HG03175 (cell line): ENCODE measurements at regions not wholly inside any gene's neighbourhood (a gene's known extent, or its start where the extent isn't known, plus 50 kb on each side); places are given as distances from the start of the nearest gene placed in this dataset.
"Not testable (repeated sequence)": the region's sequence is repeated elsewhere in the genome, so short reads cannot be mapped to it uniquely, and the experiment has no call there.

ENCODE experiments used
- ATAC-seq: cut with Tn5 transposase; IDR thresholded peaks from one replicate; pipeline ENCODE4 v1.9.1; 2021; ENCODE audit warnings: mild to moderate bottlenecking, moderate library complexity; ENCODE audit not compliant: unreplicated experiment

GRCh38 chr3:22730701-22731100, 472.4 kb upstream of the UBE2E2 start:
- ATAC-seq: no peak

DNA sequence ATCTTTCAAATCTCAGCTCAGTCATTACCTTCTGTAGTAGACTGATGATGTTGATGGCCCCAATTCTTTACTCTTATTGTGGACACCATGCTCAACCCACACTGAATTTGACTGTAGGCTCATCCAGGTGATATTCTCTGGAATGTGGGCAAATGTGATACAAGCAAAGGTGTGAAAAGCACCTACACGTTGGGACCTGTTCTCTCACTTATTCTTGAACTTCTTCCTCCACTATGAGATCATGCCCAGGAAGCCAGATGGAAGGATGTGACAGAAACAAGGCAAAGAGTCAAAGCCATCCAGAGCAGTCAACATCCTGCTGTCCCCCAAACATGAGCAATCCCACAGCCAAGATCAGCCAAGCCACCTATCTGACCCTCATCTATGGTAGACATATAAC, 471.2 kb upstream of the UBE2E2 start:
- ATAC-seq: no peak

- ATAC-seq: no peak
Observed at GRCh38 chr3:22732641-22733040, 470.5 kb upstream of the UBE2E2 start.

DNA sequence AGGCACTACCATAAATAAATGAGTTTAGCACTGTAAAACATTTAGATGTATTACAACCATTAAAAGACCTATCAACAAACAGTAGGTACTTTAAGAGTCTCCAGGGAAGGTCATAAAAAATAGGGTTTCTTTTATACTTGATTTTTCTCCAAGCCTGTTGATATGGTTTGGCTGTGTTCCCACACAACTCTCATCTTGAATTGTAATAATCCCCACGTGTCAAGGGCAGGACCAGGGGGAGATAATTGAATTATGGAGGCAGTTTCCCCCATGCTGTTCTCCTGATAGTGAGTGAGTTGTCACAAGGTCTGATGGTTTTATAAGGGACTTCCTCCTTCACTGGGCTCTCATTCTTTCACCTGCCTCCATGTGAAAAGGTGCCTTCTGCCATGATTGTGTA, 468.9 kb upstream of the UBE2E2 start:
- no peak for ATAC-seq

- no peak for ATAC-seq
Observed at GRCh38 chr3:22734756-22735155, 468.4 kb upstream of the UBE2E2 start.

GRCh38 chr3:22735373-22735772, 467.8 kb upstream of the UBE2E2 start:
- no peak for ATAC-seq

DNA sequence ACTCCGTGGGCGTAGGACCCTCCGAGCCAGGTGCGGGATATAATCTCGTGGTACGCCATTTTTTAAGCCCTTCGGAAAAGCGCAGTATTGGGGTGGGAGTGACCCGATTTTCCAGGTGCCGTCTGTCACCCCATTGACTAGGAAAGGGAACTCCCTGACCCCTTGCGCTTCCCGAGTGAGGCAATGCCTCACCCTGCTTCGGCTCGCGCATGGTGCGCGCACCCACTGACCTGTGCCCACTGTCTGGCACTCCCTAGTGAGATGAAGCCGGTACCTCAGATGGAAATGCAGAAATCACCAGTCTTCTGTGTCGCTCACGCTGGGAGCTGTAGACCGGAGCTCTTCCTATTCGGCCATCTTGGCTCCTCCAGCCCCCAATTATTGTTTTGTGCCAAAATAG, 459.7 kb upstream of the UBE2E2 start:
- ATAC-seq: not testable (repeated sequence)

- ATAC-seq: no peak
Observed at GRCh38 chr3:22745321-22745720, 457.8 kb upstream of the UBE2E2 start.

DNA sequence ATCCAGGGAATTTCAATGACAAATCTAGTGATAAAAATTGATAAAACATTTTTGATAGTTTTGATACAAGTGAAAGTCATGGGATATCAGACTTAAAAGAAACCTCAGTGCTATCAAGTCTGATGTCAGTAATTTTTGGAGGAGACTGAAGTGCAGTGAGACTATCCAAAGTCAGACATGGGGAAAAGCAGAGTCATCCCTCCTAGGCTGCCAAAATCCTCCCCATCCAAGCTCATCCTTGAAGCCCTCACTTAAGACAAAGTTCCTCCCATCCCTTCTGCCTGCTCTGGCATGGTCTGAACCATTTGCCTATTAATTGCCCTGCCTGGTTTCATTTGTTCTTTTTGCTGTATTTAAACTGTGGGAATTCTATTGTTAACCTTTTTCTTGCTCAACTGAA, 456.9 kb upstream of the UBE2E2 start:
- ATAC-seq: no peak

DNA sequence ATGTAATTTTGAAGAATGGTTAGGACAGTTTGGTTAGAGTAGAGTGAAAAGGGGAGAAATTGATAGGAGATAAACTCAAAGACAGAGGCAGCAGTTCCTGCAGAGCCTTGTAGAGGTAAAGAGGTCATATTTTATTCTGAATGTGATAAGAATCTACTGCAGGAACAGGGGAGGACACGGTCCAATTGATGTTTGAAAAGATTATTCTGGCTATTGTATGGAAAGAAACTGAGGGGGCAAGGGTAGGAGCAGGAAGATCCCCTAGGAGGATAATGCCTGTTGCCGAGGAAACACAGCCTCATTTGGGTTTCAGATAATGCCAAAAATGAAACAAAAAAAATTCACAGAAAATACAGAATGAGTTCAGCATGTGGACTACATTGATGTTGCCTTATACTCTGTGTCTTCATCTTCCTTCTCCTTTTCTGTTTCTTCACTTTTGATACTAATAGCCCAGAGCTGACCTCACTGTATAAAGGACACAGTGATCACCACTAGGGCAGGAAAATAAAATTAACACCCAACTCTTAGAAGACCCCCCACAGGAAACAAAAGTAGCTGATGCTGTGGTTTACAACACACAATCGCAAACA, 454.6 kb upstream of the UBE2E2 start:
- ATAC-seq: no peak

- ATAC-seq: no peak
Observed at GRCh38 chr3:22759636-22760310, 443.4 kb upstream of the UBE2E2 start.

DNA sequence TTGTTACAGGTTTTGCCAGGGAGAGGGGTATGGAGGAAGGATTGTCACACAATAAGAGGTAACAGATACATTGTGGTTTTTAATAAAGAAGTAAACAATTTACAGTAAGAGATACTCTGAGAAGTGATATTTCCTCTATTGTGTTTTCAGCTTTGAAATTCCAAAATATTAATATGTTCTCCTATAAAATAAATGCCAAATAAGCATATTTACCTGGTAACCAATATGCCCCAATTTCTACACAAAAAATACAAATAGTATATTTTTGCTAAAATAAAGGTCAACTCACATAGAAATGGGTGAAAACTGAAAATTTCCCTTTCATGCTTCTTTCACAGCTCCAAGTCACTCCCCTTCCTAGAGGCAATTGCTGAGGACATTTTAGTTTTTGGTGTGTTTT, 437.4 kb upstream of the UBE2E2 start:
- ATAC-seq: no peak

DNA sequence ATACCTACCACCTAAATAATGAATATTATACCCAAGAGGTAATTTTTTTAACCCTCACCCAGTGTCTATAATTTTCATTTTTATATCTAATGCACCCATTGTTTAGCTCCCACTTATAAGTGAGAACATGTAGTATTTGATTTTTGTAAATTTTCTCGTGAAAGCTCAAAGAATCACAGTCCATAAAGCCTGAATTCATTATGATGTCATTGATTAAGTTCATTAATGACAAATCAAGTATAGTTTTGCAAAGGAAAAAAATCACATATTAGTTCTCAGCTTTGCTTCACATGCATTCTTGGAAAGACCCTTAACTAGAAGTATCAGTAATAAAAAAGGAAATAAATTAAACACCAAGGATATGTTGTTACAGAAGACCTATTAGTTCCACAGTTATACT, 425.3 kb upstream of the UBE2E2 start:
- ATAC-seq: no peak

GRCh38 chr3:22779737-22780136, 423.4 kb upstream of the UBE2E2 start:
- no peak for ATAC-seq

DNA sequence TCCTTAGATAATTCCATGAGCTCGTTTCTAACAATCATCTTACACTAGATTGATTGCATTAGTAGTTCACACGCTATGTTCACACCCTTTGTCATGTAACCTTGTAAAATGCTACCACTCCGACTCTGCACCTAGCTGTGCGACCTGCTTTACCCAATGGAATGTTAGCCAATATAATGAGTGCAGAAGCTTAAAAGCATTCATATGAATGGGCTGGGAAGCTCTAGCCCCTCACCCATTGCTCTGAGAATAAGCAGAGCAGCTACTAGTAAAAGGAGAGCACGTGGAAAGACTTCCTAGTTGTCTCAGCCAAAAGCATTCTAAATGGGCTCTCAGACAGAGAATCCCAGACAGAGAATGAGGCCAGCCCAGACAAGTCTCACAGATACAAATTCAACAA, 410.6 kb upstream of the UBE2E2 start:
- ATAC-seq: no peak

- no peak for ATAC-seq
Observed at GRCh38 chr3:22795917-22796316, 407.2 kb upstream of the UBE2E2 start.

DNA sequence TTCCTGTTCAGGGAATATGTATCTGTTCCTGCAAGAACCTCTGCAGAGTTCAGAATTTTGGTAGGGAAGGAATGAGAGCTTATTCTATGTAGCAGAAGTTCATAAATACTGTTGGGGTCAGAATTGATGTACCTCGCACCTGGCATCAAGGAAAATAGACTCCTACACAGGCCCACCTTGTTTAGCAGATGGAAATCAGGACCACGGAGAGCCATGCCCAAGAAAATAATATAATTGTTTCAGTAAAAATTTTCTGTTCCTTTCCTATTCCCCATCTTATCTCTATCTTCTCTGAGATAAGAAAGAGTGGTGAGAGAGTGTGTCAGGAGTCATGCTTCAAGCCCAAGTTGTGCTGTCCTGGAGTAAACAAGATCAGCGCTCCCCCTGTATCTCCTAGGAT, 404.7 kb upstream of the UBE2E2 start:
- ATAC-seq: no peak

DNA sequence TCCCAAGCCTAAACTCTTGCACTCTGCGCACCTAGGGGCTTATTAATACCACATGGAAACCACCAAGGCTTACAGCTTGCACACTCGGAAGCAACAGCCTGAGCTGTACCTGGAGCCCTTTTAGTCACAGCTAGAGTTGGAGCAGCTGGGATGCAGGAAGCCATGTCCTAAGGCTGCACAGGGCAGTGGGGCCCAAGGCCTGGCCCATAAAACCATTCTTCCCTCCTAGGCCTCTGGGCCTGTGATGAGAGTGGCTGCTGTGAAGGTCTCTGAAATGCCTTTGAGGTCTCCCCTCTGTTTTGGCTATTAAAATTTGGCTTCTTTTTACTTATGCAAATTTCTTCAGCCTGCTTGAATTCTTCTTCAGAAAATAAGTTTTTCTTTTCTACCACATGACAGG, 383.9 kb upstream of the UBE2E2 start:
- no peak for ATAC-seq

DNA sequence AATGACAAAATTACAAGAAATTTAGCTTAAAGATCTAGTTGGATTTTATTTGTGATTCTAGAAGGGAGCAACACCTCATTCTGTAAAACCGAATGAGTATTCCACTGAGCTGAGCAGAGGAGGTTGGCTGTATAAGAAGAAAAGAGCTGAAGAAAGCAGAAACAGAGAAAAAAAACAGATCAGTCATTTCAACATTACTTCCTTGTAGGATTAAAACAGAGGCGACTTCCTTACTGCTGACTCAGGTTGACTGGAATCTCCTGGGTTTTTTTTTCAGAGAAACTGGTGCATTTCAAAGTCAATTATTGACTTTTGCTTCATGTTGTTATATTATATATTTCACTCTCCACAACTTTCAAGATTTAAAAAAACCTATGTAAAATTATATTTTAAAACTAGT, 368.1 kb upstream of the UBE2E2 start:
- ATAC-seq: no peak

DNA sequence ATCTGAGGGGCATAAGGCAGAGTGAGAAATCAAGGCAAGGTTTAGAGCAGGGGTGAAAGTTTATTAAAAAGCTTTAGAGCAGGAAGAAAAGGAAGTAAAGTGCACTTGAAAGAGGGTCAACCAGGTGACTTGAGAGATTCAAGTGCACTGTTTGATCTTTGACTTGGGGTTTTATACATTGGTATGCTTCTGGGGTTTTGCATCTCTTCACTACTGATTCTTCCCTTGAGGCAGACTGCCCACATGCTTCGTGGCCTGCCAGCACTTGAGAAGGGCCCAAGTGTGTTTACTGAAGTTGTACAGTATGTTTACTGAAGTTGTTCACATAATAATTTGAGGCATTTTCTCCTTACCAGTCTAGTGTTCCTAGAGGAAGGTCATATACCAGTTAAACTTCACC, 367.0 kb upstream of the UBE2E2 start:
- ATAC-seq: no peak

- no peak for ATAC-seq
Observed at GRCh38 chr3:22843854-22844253, 359.3 kb upstream of the UBE2E2 start.

- no peak for ATAC-seq
Observed at GRCh38 chr3:22846566-22846965, 356.6 kb upstream of the UBE2E2 start.

DNA sequence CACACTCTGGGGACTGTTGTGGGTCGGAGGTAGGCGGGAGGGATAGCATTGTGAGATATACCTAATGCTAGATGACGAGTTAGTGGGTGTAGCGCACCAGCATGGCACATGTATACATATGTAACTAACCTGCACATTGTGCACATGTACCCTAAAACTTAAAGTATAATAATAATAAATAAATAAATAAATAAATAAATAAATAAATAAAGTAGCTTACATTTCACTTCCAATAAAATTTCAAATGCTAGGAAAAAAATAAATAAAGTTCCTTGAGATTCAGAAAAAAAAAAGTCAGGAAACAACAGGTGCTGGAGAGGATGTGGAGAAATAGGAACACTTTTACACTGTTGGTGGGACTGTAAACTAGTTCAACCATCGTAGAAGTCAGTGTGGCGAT, 353.5 kb upstream of the UBE2E2 start:
- not testable (repeated sequence) for ATAC-seq
